ENCODE measurements at regions not wholly inside any gene's neighbourhood (a gene's known extent, or its start where the extent isn't known, plus 50 kb on each side); places are given as distances from the start of the nearest gene placed in this dataset.
"Not testable (repeated sequence)": the region's sequence is repeated elsewhere in the genome, so short reads cannot be mapped to it uniquely, and the experiment has no call there.

GRCh38 chr17:54368906-54369305, 531.7 kb upstream of the TOM1L1 start:
- peaks cover 5% of the 10 kb centered on the region for H3K9me3 ChIP-seq (ENCODE audit: control insufficient read depth, low read depth, low read length)
- H3K4me1 ChIP-seq (ENCODE audit: control insufficient read depth, low read depth, low read length): peaks cover 16% of the 10 kb centered on the region
- no peaks in the 10 kb centered on the region for H3K36me3 ChIP-seq (ENCODE audit: control insufficient read depth, low read depth, low read length)
- no peak overlapping the region for H3K9ac ChIP-seq (ENCODE audit: low read length)
- no peak overlapping the region for H3K27ac ChIP-seq (ENCODE audit: low read length)
- H3K4me3 ChIP-seq (ENCODE audit: low read length): no peak overlapping the region
- no peaks in the 10 kb centered on the region for H3K27me3 ChIP-seq (ENCODE audit: control insufficient read depth, insufficient read depth, low read length)

- peaks cover 5% of the 10 kb centered on the region for H3K9me3 ChIP-seq (ENCODE audit: control insufficient read depth, low read depth, low read length)
- peak overlapping the region; percentile 44 for H3K9ac ChIP-seq (ENCODE audit: low read length)
- no peaks in the 10 kb centered on the region for H3K36me3 ChIP-seq (ENCODE audit: control insufficient read depth, low read depth, low read length)
- H3K27me3 ChIP-seq (ENCODE audit: control insufficient read depth, insufficient read depth, low read length): no peaks in the 10 kb centered on the region
- peak overlapping the region; percentile 7 for H3K27ac ChIP-seq (ENCODE audit: low read length)
- H3K4me1 ChIP-seq (ENCODE audit: control insufficient read depth, low read depth, low read length): peaks cover 21% of the 10 kb centered on the region
- H3K4me3 ChIP-seq (ENCODE audit: low read length): no peak overlapping the region
Observed at GRCh38 chr17:54372069-54372749, 528.4 kb upstream of the TOM1L1 start.

- Histone ChIP-seq H3K27ac (ENCODE audit: low read length) (no peak overlapping the region), H3K27me3 (ENCODE audit: control insufficient read depth, insufficient read depth, low read length) (no peaks in the 10 kb centered on the region), H3K4me3 (ENCODE audit: low read length) (no peak overlapping the region), H3K4me1 (ENCODE audit: control insufficient read depth, low read depth, low read length) (peaks cover 21% of the 10 kb centered on the region), H3K9me3 (ENCODE audit: control insufficient read depth, low read depth, low read length) (peaks cover 5% of the 10 kb centered on the region), H3K9ac (ENCODE audit: low read length) (no peak overlapping the region), H3K36me3 (ENCODE audit: control insufficient read depth, low read depth, low read length) (no peaks in the 10 kb centered on the region)
Observed at GRCh38 chr17:54373970-54374369, 526.7 kb upstream of the TOM1L1 start.

GRCh38 chr17:54376409-54376808, 524.2 kb upstream of the TOM1L1 start:
- peaks cover 18% of the 10 kb centered on the region for H3K4me1 ChIP-seq (ENCODE audit: control insufficient read depth, low read depth, low read length)
- H3K9me3 ChIP-seq (ENCODE audit: control insufficient read depth, low read depth, low read length); H3K36me3 ChIP-seq (ENCODE audit: control insufficient read depth, low read depth, low read length); H3K27ac ChIP-seq (ENCODE audit: low read length); H3K27me3 ChIP-seq (ENCODE audit: control insufficient read depth, insufficient read depth, low read length); H3K4me3 ChIP-seq (ENCODE audit: low read length); H3K9ac ChIP-seq (ENCODE audit: low read length): not testable (repeated sequence)

- Histone ChIP-seq H3K36me3 (ENCODE audit: control insufficient read depth, low read depth, low read length) (no peaks in the 10 kb centered on the region), H3K9ac (ENCODE audit: low read length) (no peak overlapping the region), H3K9me3 (ENCODE audit: control insufficient read depth, low read depth, low read length) (no peaks in the 10 kb centered on the region), H3K27ac (ENCODE audit: low read length) (no peak overlapping the region), H3K27me3 (ENCODE audit: control insufficient read depth, insufficient read depth, low read length) (no peaks in the 10 kb centered on the region), H3K4me3 (ENCODE audit: low read length) (no peak overlapping the region), H3K4me1 (ENCODE audit: control insufficient read depth, low read depth, low read length) (no peaks in the 10 kb centered on the region)
Observed at GRCh38 chr17:54381482-54381881, 519.2 kb upstream of the TOM1L1 start.

GRCh38 chr17:54404259-54404658, 496.4 kb upstream of the TOM1L1 start:
- Histone ChIP-seq H3K27ac (ENCODE audit: low read length) (no peak overlapping the region), H3K4me3 (ENCODE audit: low read length) (no peak overlapping the region), H3K27me3 (ENCODE audit: control insufficient read depth, insufficient read depth, low read length) (no peaks in the 10 kb centered on the region), H3K4me1 (ENCODE audit: control insufficient read depth, low read depth, low read length) (no peaks in the 10 kb centered on the region), H3K9ac (ENCODE audit: low read length) (no peak overlapping the region), H3K36me3 (ENCODE audit: control insufficient read depth, low read depth, low read length) (no peaks in the 10 kb centered on the region), H3K9me3 (ENCODE audit: control insufficient read depth, low read depth, low read length) (no peaks in the 10 kb centered on the region)

- Histone ChIP-seq H3K27ac (ENCODE audit: low read length) (no peak overlapping the region), H3K27me3 (ENCODE audit: control insufficient read depth, insufficient read depth, low read length) (no peaks in the 10 kb centered on the region), H3K4me3 (ENCODE audit: low read length) (no peak overlapping the region), H3K9me3 (ENCODE audit: control insufficient read depth, low read depth, low read length) (no peaks in the 10 kb centered on the region), H3K9ac (ENCODE audit: low read length) (no peak overlapping the region), H3K4me1 (ENCODE audit: control insufficient read depth, low read depth, low read length) (no peaks in the 10 kb centered on the region), H3K36me3 (ENCODE audit: control insufficient read depth, low read depth, low read length) (no peaks in the 10 kb centered on the region)
Observed at GRCh38 chr17:54405826-54406225, 494.8 kb upstream of the TOM1L1 start.

GRCh38 chr17:54408731-54409130, 491.9 kb upstream of the TOM1L1 start:
- no peak overlapping the region for H3K27ac ChIP-seq (ENCODE audit: low read length)
- H3K9me3 ChIP-seq (ENCODE audit: control insufficient read depth, low read depth, low read length): no peaks in the 10 kb centered on the region
- H3K27me3 ChIP-seq (ENCODE audit: control insufficient read depth, insufficient read depth, low read length): no peaks in the 10 kb centered on the region
- no peak overlapping the region for H3K4me3 ChIP-seq (ENCODE audit: low read length)
- H3K9ac ChIP-seq (ENCODE audit: low read length): no peak overlapping the region
- no peaks in the 10 kb centered on the region for H3K36me3 ChIP-seq (ENCODE audit: control insufficient read depth, low read depth, low read length)
- H3K4me1 ChIP-seq (ENCODE audit: control insufficient read depth, low read depth, low read length): no peaks in the 10 kb centered on the region

GRCh38 chr17:54418467-54418866, 482.2 kb upstream of the TOM1L1 start:
- Histone ChIP-seq H3K9ac (ENCODE audit: low read length) (no peak overlapping the region), H3K27ac (ENCODE audit: low read length) (no peak overlapping the region), H3K36me3 (ENCODE audit: control insufficient read depth, low read depth, low read length) (no peaks in the 10 kb centered on the region), H3K4me3 (ENCODE audit: low read length) (no peak overlapping the region), H3K27me3 (ENCODE audit: control insufficient read depth, insufficient read depth, low read length) (no peaks in the 10 kb centered on the region), H3K9me3 (ENCODE audit: control insufficient read depth, low read depth, low read length) (no peaks in the 10 kb centered on the region), H3K4me1 (ENCODE audit: control insufficient read depth, low read depth, low read length) (no peaks in the 10 kb centered on the region)

GRCh38 chr17:54425671-54426070, 475.0 kb upstream of the TOM1L1 start:
- H3K9me3 ChIP-seq (ENCODE audit: control insufficient read depth, low read depth, low read length): no peaks in the 10 kb centered on the region
- H3K4me1 ChIP-seq (ENCODE audit: control insufficient read depth, low read depth, low read length): peaks cover 8% of the 10 kb centered on the region
- no peaks in the 10 kb centered on the region for H3K27me3 ChIP-seq (ENCODE audit: control insufficient read depth, insufficient read depth, low read length)
- no peak overlapping the region for H3K27ac ChIP-seq (ENCODE audit: low read length)
- no peak overlapping the region for H3K4me3 ChIP-seq (ENCODE audit: low read length)
- H3K9ac ChIP-seq (ENCODE audit: low read length): no peak overlapping the region
- no peaks in the 10 kb centered on the region for H3K36me3 ChIP-seq (ENCODE audit: control insufficient read depth, low read depth, low read length)

- Histone ChIP-seq H3K4me3 (ENCODE audit: low read length) (no peak overlapping the region), H3K36me3 (ENCODE audit: control insufficient read depth, low read depth, low read length) (no peaks in the 10 kb centered on the region), H3K27ac (ENCODE audit: low read length) (no peak overlapping the region), H3K27me3 (ENCODE audit: control insufficient read depth, insufficient read depth, low read length) (no peaks in the 10 kb centered on the region), H3K4me1 (ENCODE audit: control insufficient read depth, low read depth, low read length) (peaks cover 8% of the 10 kb centered on the region), H3K9ac (ENCODE audit: low read length) (no peak overlapping the region), H3K9me3 (ENCODE audit: control insufficient read depth, low read depth, low read length) (no peaks in the 10 kb centered on the region)
Observed at GRCh38 chr17:54426296-54426886, 474.3 kb upstream of the TOM1L1 start.

- H3K4me3 ChIP-seq (ENCODE audit: low read length): no peak overlapping the region
- no peaks in the 10 kb centered on the region for H3K4me1 ChIP-seq (ENCODE audit: control insufficient read depth, low read depth, low read length)
- H3K9ac ChIP-seq (ENCODE audit: low read length): no peak overlapping the region
- no peak overlapping the region for H3K27ac ChIP-seq (ENCODE audit: low read length)
- no peaks in the 10 kb centered on the region for H3K36me3 ChIP-seq (ENCODE audit: control insufficient read depth, low read depth, low read length)
- no peaks in the 10 kb centered on the region for H3K27me3 ChIP-seq (ENCODE audit: control insufficient read depth, insufficient read depth, low read length)
- no peaks in the 10 kb centered on the region for H3K9me3 ChIP-seq (ENCODE audit: control insufficient read depth, low read depth, low read length)
Observed at GRCh38 chr17:54435966-54436365, 464.7 kb upstream of the TOM1L1 start.
